Panc1 (cell line): ENCODE measurements at regions not wholly inside any gene's neighbourhood (a gene's known extent, or its start where the extent isn't known, plus 50 kb on each side); places are given as distances from the start of the nearest gene placed in this dataset.

Source experiments
- ATAC-seq: fragments of 200-7000 bp; cut with Tn5 transposase; 2 replicates; pipeline ENCODE4 v1.9.1; 2020; ENCODE audit warnings: mild to moderate bottlenecking, moderate library complexity
- BruUV-seq: library from RNA; stranded (reverse); fragments of 400-500 nt; replicated peaks from 2 replicates; lab custom pipeline; 2021; lab: Mats Ljungman, UMichigan
- CTCF ChIA-PET: fragments of 300-600 bp; sonication (Branson Sonifier 250); formaldehyde crosslinking; loops from one replicate; lab custom pipeline; 2022; ENCODE audit warnings: antibody characterized with exemption; lab: Charles Lee
- POLR2A ChIA-PET: fragments of 300-600 bp; sonication (Branson Sonifier 250); formaldehyde crosslinking; loops from one replicate; lab custom pipeline; 2022; ENCODE audit warnings: antibody characterized with exemption; lab: Charles Lee
- DNase-seq: peaks from one replicate; pipeline ENCODE4 v3.0.0-alpha.2; 2010; ENCODE audit warnings: low read depth, low spot score
- H3K27ac ChIP-seq: 2 replicates; pipeline ENCODE4 v1.5.1; 2011; ENCODE audit warnings: mild to moderate bottlenecking, low read length, inconsistent platforms
- H3K27me3 ChIP-seq: fragments of 200-500 bp; sonication (Bioruptor generic); 2 replicates; pipeline ENCODE4 v1.6.0; 2014; ENCODE audit warnings: low read length, inconsistent platforms; ENCODE audit not compliant: control insufficient read depth, insufficient read depth
- H3K36me3 ChIP-seq: fragments of 200-500 bp; sonication (Bioruptor generic); 2 replicates; pipeline ENCODE4 v1.5.1; 2014; ENCODE audit warnings: inconsistent platforms, mild to moderate bottlenecking, low read length, moderate library complexity; ENCODE audit not compliant: control insufficient read depth, insufficient read depth
- H3K4me1 ChIP-seq: 2 replicates; pipeline ENCODE4 v1.5.1; 2011; ENCODE audit warnings: inconsistent platforms, mild to moderate bottlenecking, low read length, moderate library complexity; ENCODE audit not compliant: control insufficient read depth, insufficient read depth
- H3K4me3 ChIP-seq, 2 experiments: 2 replicates each; pipeline ENCODE4 v1.5.1; 2011 to 2012; ENCODE audit warnings: low read depth in 2 of 2, low read length in 2 of 2, mild to moderate bottlenecking in 2 of 2, inconsistent platforms in 1 of 2, moderate library complexity in 1 of 2
- H3K9me3 ChIP-seq: fragments of 200-500 bp; sonication (Bioruptor generic); 2 replicates; pipeline ENCODE4 v1.5.1; 2014; ENCODE audit warnings: low read depth, mild to moderate bottlenecking, inconsistent platforms, low read length, moderate library complexity; ENCODE audit not compliant: control insufficient read depth, insufficient read depth
- CTCF ChIP-seq: fragments of 450-650 bp; IDR thresholded peaks from 2 replicates; pipeline ENCODE4 v1.5.1; 2017; ENCODE audit warnings: mild to moderate bottlenecking
- POLR2AphosphoS5 ChIP-seq: IDR thresholded peaks from 2 replicates; pipeline ENCODE4 v1.6.1; 2012; ENCODE audit warnings: mild to moderate bottlenecking, low read depth, low read length, moderate library complexity
- REST ChIP-seq, 2 experiments: IDR thresholded peaks; 2 replicates each; pipeline ENCODE4 v1.6.1; 2011 to 2012; ENCODE audit warnings: low read depth in 2 of 2, control low read depth in 1 of 2, low read length in 1 of 2, mild to moderate bottlenecking in 1 of 2, moderate library complexity in 1 of 2; ENCODE audit not compliant: insufficient read depth in 1 of 2
- SIN3A ChIP-seq: IDR thresholded peaks from 2 replicates; pipeline ENCODE4 v1.6.1; 2012; ENCODE audit warnings: low read depth, mild to moderate bottlenecking, low read length, moderate library complexity, borderline replicate concordance; ENCODE audit not compliant: insufficient read depth
- TCF7L2 ChIP-seq: IDR thresholded peaks from 2 replicates; pipeline ENCODE4 v1.6.1; 2011; ENCODE audit warnings: mild to moderate bottlenecking, low read depth, low read length, inconsistent platforms
- in situ Hi-C: cut with HindIII; loops from 2 replicates; pipeline ENCODE4 v1.10.0; 2016; ENCODE audit warnings: low sequenced_read_pairs, low pct_unique_long_range_greater_than_20kb
- intact Hi-C: fragments of 100-400 bp; cut with micrococcal nuclease; formaldehyde crosslinking; loops from one replicate; pipeline ENCODE4 v1.10.0; 2022; ENCODE audit not compliant: unreplicated experiment

- TF ChIP-seq POLR2AphosphoS5 = no peak
- TF ChIP-seq SIN3A = no peak
- no peak for TF ChIP-seq CTCF
- TF ChIP-seq REST (IDR thresholded peaks at IDR 0.05; ENCODE audit: insufficient read depth in 1 of 2, low read depth in 2 of 2, low read length in 1 of 2) = no peak
- TF ChIP-seq TCF7L2 = no peak
- ChIA-PET POLR2A (no interaction called here), CTCF (no interaction called here)
- H3K4me3 ChIP-seq = no peak overlapping the region
- no TSS peak for BruUV-seq
- no peaks in the 10 kb centered on the region for H3K4me1 ChIP-seq
- DNase-seq (no peak), ATAC-seq (no peak)
- no peaks in the 10 kb centered on the region for H3K27me3 ChIP-seq
- in situ Hi-C loops (no loop called here), intact Hi-C loops (no loop called here)
- no peak overlapping the region for H3K27ac ChIP-seq
- H3K36me3 ChIP-seq = no peaks in the 10 kb centered on the region
- no peaks in the 10 kb centered on the region for H3K9me3 ChIP-seq
Measured at GRCh38 chr2:212936572-212936971, 214.8 kb downstream of the IKZF2 start.

GRCh38 chr2:212935752-212936151 lies 215.7 kb downstream of the IKZF2 start:
- Histone ChIP-seq H3K36me3 (no peaks in the 10 kb centered on the region), H3K27ac (no peak overlapping the region), H3K27me3 (no peaks in the 10 kb centered on the region), H3K4me1 (no peaks in the 10 kb centered on the region), H3K4me3 (no peak overlapping the region), H3K9me3 (no peaks in the 10 kb centered on the region)
- no peak for ATAC-seq
- BruUV-seq = no TSS peak
- ChIA-PET CTCF (no interaction called here), POLR2A (no interaction called here)
- no peak for TF ChIP-seq POLR2AphosphoS5
- TF ChIP-seq SIN3A = no peak
- in situ Hi-C loops = no loop called here
- DNase-seq = no peak
- intact Hi-C loops = no loop called here

- ChIA-PET POLR2A (no interaction called here), CTCF (no interaction called here)
- no peak for TF ChIP-seq REST (IDR thresholded peaks at IDR 0.05; ENCODE audit: insufficient read depth in 1 of 2, low read depth in 2 of 2, low read length in 1 of 2)
- TF ChIP-seq POLR2AphosphoS5 = no peak
- no peak for TF ChIP-seq TCF7L2
- no peak for TF ChIP-seq CTCF
- no peak for TF ChIP-seq SIN3A
- BruUV-seq = no TSS peak
- Histone ChIP-seq H3K27ac (no peak overlapping the region), H3K36me3 (no peaks in the 10 kb centered on the region), H3K4me3 (no peak overlapping the region), H3K4me1 (no peaks in the 10 kb centered on the region), H3K27me3 (no peaks in the 10 kb centered on the region), H3K9me3 (no peaks in the 10 kb centered on the region)
- DNase-seq (no peak), ATAC-seq (no peak)
- in situ Hi-C loops (no loop called here), intact Hi-C loops (no loop called here)
Measured at GRCh38 chr2:212931271-212931670, 220.1 kb downstream of the IKZF2 start.
